ENCODE measurements at regions not wholly inside any gene's neighbourhood (a gene's known extent, or its start where the extent isn't known, plus 50 kb on each side); places are given as distances from the start of the nearest gene placed in this dataset.

GRCh38 chr9:118305331-118305730, 601.1 kb downstream of the TLR4 start:
- no peak overlapping the region for H3K27ac Mint-ChIP-seq
- H2BK20ac ChIP-seq (ENCODE audit: low read depth, low read length, poor library complexity, severe bottlenecking), result no peak overlapping the region
- TF ChIP-seq, protein P1, sequence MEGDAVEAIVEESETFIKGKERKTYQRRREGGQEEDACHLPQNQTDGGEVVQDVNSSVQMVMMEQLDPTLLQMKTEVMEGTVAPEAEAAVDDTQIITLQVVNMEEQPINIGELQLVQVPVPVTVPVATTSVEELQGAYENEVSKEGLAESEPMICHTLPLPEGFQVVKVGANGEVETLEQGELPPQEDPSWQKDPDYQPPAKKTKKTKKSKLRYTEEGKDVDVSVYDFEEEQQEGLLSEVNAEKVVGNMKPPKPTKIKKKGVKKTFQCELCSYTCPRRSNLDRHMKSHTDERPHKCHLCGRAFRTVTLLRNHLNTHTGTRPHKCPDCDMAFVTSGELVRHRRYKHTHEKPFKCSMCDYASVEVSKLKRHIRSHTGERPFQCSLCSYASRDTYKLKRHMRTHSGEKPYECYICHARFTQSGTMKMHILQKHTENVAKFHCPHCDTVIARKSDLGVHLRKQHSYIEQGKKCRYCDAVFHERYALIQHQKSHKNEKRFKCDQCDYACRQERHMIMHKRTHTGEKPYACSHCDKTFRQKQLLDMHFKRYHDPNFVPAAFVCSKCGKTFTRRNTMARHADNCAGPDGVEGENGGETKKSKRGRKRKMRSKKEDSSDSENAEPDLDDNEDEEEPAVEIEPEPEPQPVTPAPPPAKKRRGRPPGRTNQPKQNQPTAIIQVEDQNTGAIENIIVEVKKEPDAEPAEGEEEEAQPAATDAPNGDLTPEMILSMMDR (conservative IDR thresholded peaks at IDR 0.05), result no peak

More at GRCh38 chr9:118305331-118305730, 601.1 kb downstream of the TLR4 start:
- Histone ChIP-seq H3K56ac (ENCODE audit: insufficient read length, low read depth, low read length) (no peak overlapping the region), H2AFZ (ENCODE audit: low read length) (no peak overlapping the region), H4K91ac (ENCODE audit: insufficient read length, low read depth, low read length) (no peak overlapping the region), H3K14ac (ENCODE audit: insufficient read depth, low read length) (no peak overlapping the region), H2AK5ac (ENCODE audit: insufficient read length, low read length) (no peak overlapping the region), H4K20me1 (ENCODE audit: control insufficient read depth, insufficient read depth, insufficient read length) (no peaks in the 10 kb centered on the region), H2BK120ac (ENCODE audit: low read depth, low read length, poor library complexity, severe bottlenecking) (no peak overlapping the region), H3K79me1 (ENCODE audit: insufficient read depth, low read depth, low read length, poor library complexity, severe bottlenecking) (no peaks in the 10 kb centered on the region), H4K8ac (replicated peaks; ENCODE audit: insufficient read length, low read depth, low read length) (no peak overlapping the region), H3K4me1 (ENCODE audit: insufficient read depth, low read length) (no peaks in the 10 kb centered on the region), H4K5ac (ENCODE audit: insufficient read length, low read depth, low read length) (no peak overlapping the region), H3K27ac (ENCODE audit: insufficient read length, low read depth, low read length) (no peak overlapping the region), H3K27me3 (ENCODE audit: insufficient read depth, low read length) (no peaks in the 10 kb centered on the region), H3K23ac (ENCODE audit: insufficient read length, low read depth, low read length) (no peak overlapping the region), H3K4me2 (ENCODE audit: insufficient read depth, insufficient read length, low read length) (no peak overlapping the region), H3K23me2 (ENCODE audit: insufficient read length, low read depth, low read length, poor library complexity, severe bottlenecking) (no peaks in the 10 kb centered on the region), H3K4ac (ENCODE audit: low read depth, low read length) (no peak overlapping the region), H3K9me3 (ENCODE audit: control insufficient read depth, low read depth, low read length) (no peaks in the 10 kb centered on the region), H3K79me2 (ENCODE audit: insufficient read depth, low read length) (no peaks in the 10 kb centered on the region), H2BK5ac (ENCODE audit: insufficient read length, low read length) (no peak overlapping the region), H3T11ph (ENCODE audit: low read length) (no peak overlapping the region), H2BK12ac (ENCODE audit: insufficient read length, low read depth, low read length) (no peak overlapping the region), H3K18ac (ENCODE audit: insufficient read length, low read depth, low read length) (no peak overlapping the region), H2BK15ac (ENCODE audit: low read depth, low read length) (no peak overlapping the region), H3K9ac (ENCODE audit: extremely low read depth, insufficient read length, low read length) (no peak overlapping the region)
- H3K9me3 Mint-ChIP-seq, result no peaks in the 10 kb centered on the region
- H3K36me3 Mint-ChIP-seq (ENCODE audit: insufficient read depth in 1 of 3, low read depth in 3 of 3), result no peaks in the 10 kb centered on the region
- no peaks in the 10 kb centered on the region for H3K27me3 Mint-ChIP-seq (ENCODE audit: low read depth)
- WGBS (ENCODE audit: extremely low coverage, insufficient read length, low lambda C conversion rate), result no CpG with 5 or more reads among the region's 1 CpG
- DNase-seq, result no peak
- no peak overlapping the region for H3K4me3 Mint-ChIP-seq
- no peaks in the 10 kb centered on the region for H3K4me1 Mint-ChIP-seq

Measured in H9 (cell line).